Upper lobe of right lung (tissue), 1 donor: ENCODE measurements at regions not wholly inside any gene's neighbourhood (a gene's known extent, or its start where the extent isn't known, plus 50 kb on each side); places are given as distances from the start of the nearest gene placed in this dataset.

Source experiments
- ATAC-seq: fragments of 200-7000 bp; cut with Tn5 transposase; one replicate; pipeline ENCODE4 v1.9.1; 2020; ENCODE audit warnings: mild to moderate bottlenecking, moderate library complexity
- DNase-seq: peaks from one replicate; pipeline ENCODE4 v3.0.0-alpha.2; 2020
- H3K27ac ChIP-seq: fragments of 200-600 bp; one replicate; pipeline ENCODE4 v1.8.0; 2022
- H3K27me3 ChIP-seq: fragments of 200-600 bp; one replicate; pipeline ENCODE4 v1.8.0; 2022; ENCODE audit warnings: mild to moderate bottlenecking
- H3K36me3 ChIP-seq: fragments of 200-600 bp; one replicate; pipeline ENCODE4 v1.8.0; 2022
- H3K4me1 ChIP-seq: fragments of 200-600 bp; one replicate; pipeline ENCODE4 v1.8.0; 2022
- H3K4me3 ChIP-seq: fragments of 200-600 bp; one replicate; pipeline ENCODE4 v1.8.0; 2022; ENCODE audit warnings: mild to moderate bottlenecking
- H3K9me3 ChIP-seq: fragments of 200-600 bp; one replicate; pipeline ENCODE4 v1.8.0; 2022
- intact Hi-C: fragments of 100-400 bp; cut with DNase I; formaldehyde crosslinking; loops from one replicate; pipeline ENCODE4 v1.11.0; 2022
- TF ChIP-seq, protein P1 (sequence below): fragments of 200-600 bp; IDR thresholded peaks from one replicate; pipeline ENCODE4 v1.8.0; 2022; ENCODE audit warnings: antibody characterized with exemption
- donor health status: DM: no; HTN: yes; CAD: no; lungs with severe emphysema.

DNA sequence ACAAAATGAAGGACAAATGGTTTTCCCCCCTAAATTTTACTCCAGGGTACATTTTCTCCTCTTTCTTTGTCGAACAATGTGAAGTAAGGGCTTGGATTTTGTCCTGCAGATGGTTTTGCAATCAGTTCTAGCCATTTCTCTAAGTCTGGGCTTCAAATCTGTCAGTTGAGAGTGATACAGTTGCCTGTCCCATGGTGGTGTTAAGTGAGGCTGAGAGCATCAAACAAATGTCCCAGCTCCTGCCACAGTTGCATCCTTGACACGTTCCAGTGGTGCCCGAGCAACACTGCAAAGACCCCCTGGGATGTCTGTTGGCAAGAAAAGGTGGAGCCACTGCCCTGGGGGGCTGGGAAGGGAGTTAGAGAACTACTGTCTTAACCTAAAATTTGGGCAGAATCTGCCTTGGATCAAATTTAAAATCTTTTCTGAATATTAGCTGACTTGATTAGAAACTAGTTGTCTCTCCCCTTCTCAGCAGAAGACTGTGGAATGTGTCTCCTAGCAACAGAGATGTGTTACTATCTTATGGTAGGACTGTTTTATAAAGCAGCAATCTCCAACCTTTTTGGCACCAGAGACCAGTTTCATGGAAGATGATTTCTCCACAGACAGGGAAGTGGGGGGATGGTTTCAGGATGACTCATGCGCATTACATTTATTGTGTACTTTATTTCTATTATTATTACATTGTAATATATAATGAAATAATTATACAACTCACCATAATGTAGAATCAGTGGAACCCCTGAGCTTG, 102.0 kb upstream of the STEAP1B start:
- H3K4me1 ChIP-seq: peaks cover 14% of the 10 kb centered on the region
- intact Hi-C loops: no loop called here
- no peaks in the 10 kb centered on the region for H3K9me3 ChIP-seq
- DNase-seq (no peak), ATAC-seq (no peak)
- no peak overlapping the region for H3K4me3 ChIP-seq
- TF ChIP-seq, protein P1, sequence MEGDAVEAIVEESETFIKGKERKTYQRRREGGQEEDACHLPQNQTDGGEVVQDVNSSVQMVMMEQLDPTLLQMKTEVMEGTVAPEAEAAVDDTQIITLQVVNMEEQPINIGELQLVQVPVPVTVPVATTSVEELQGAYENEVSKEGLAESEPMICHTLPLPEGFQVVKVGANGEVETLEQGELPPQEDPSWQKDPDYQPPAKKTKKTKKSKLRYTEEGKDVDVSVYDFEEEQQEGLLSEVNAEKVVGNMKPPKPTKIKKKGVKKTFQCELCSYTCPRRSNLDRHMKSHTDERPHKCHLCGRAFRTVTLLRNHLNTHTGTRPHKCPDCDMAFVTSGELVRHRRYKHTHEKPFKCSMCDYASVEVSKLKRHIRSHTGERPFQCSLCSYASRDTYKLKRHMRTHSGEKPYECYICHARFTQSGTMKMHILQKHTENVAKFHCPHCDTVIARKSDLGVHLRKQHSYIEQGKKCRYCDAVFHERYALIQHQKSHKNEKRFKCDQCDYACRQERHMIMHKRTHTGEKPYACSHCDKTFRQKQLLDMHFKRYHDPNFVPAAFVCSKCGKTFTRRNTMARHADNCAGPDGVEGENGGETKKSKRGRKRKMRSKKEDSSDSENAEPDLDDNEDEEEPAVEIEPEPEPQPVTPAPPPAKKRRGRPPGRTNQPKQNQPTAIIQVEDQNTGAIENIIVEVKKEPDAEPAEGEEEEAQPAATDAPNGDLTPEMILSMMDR: no peak
- no peaks in the 10 kb centered on the region for H3K36me3 ChIP-seq
- H3K27ac ChIP-seq: no peak overlapping the region
- no peaks in the 10 kb centered on the region for H3K27me3 ChIP-seq

DNA sequence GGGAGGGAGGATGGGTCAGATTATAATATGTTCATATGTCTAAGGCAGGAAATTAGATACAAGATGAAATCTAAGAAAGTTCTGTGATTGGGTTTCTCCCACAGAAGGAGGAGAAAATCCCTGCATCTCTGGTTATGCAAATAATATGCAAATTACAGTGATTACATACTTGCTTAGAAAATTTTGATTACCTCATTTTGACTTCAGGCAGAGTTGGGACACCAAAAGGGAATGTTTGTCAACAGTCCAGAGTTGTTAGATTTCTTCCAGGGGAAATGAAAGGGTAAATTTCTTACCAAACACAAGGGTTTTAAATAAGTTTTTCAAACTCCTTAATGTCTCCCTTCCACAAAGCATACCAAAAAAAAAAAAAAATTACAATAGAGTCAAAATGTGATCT, 101.4 kb upstream of the STEAP1B start:
- TF ChIP-seq, protein P1: no peak
- Histone ChIP-seq H3K4me3 (no peak overlapping the region), H3K36me3 (no peaks in the 10 kb centered on the region), H3K27me3 (no peaks in the 10 kb centered on the region), H3K27ac (no peak overlapping the region), H3K4me1 (peaks cover 14% of the 10 kb centered on the region), H3K9me3 (no peaks in the 10 kb centered on the region)
- ATAC-seq (no peak), DNase-seq (no peak)
- intact Hi-C loops: no loop called here

DNA sequence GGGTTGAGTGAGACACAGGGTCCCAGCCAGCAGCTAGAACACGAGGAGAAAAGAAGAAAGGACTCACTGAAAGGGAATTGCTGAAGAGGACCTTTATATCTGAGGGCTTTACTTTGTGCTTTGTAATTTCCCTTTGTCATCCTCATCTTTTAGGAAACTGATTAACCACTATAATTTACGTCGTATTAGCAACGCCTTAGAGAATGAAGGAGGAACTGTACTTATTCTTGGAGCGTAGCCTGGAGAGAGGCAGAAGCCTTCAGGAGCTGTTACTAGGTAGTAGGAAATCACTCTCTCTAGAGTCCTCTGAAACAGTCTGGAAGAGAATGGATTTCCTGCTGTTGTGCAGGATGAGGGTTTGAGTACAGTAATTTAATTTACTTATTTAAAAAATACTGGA, 101.0 kb upstream of the STEAP1B start:
- intact Hi-C loops: no loop called here
- Histone ChIP-seq H3K27me3 (no peaks in the 10 kb centered on the region), H3K9me3 (no peaks in the 10 kb centered on the region), H3K4me1 (peaks cover 14% of the 10 kb centered on the region), H3K27ac (no peak overlapping the region), H3K4me3 (no peak overlapping the region), H3K36me3 (no peaks in the 10 kb centered on the region)
- TF ChIP-seq, protein P1: no peak
- DNase-seq (no peak), ATAC-seq (peak; percentile 43)

DNA sequence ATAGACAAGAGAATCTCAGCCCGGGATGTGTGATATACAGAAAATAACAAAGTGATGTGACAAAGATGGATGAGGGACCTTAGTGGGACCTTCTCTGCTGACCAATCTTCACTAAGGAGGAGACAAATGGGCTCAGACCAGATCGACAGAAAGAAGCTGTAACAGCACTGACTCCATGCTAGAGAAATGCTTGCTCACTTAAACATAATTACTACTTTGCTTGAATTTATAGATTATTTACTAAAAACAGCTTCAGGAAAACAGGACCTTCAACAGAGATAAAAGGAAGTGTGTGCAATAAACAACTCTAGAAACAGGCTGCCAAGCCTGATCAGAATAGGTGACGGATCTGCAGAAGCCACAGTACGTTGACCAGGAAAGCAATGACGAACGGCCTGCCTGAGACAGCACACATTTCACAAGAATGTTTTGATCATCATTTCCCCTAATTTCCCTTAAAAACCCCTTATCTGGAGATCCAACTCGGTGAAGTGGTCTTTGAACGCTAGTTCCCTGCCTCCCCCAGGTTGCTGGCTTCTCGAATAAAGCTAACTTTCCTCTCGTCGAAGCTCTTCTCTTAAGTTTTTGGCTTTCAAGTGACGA, 98.4 kb upstream of the STEAP1B start:
- H3K4me1 ChIP-seq: peaks cover 14% of the 10 kb centered on the region

DNA sequence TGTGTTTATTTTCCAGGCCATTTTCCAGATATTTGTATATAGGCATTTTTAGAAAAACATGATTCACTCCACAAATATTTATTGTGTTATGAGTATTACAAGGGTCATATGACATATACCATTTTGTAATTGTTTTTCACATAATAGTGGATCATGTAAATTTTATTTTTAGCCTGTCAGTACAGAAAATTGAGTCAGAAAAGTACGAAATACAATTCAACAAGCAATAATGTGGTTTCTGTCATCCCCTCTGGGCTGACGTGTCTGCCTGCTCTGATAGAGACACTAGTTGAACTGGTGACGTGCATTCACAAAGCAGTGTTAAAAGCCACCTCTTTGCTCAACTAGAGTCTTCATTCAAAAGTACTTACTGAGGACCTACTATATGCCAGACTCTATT, 97.9 kb upstream of the STEAP1B start:
- intact Hi-C loops: no loop called here
- no peaks in the 10 kb centered on the region for H3K9me3 ChIP-seq
- H3K36me3 ChIP-seq: no peaks in the 10 kb centered on the region
- no peak overlapping the region for H3K27ac ChIP-seq
- DNase-seq (no peak), ATAC-seq (no peak)
- no peaks in the 10 kb centered on the region for H3K27me3 ChIP-seq
- TF ChIP-seq, protein P1: no peak
- H3K4me1 ChIP-seq: peaks cover 14% of the 10 kb centered on the region
- no peak overlapping the region for H3K4me3 ChIP-seq

More for the DNA sequence above, 98.4 kb upstream of the STEAP1B start:
- intact Hi-C loops: no loop called here
- no peaks in the 10 kb centered on the region for H3K9me3 ChIP-seq
- TF ChIP-seq, protein P1: no peak
- ATAC-seq (no peak), DNase-seq (no peak)
- no peaks in the 10 kb centered on the region for H3K27me3 ChIP-seq
- H3K4me3 ChIP-seq: no peak overlapping the region
- H3K36me3 ChIP-seq: no peaks in the 10 kb centered on the region
- no peak overlapping the region for H3K27ac ChIP-seq
